K562 (cell line): ENCODE measurements at regions not wholly inside any gene's neighbourhood (a gene's known extent, or its start where the extent isn't known, plus 50 kb on each side); places are given as distances from the start of the nearest gene placed in this dataset.

ENCODE experiments used
- ATAC-seq: fragments of 200-7000 bp; cut with Tn5 transposase; 3 replicates; pipeline ENCODE4 v1.9.1; 2020; ENCODE audit warnings: moderate library complexity
- BruUV-seq: library from RNA; stranded (reverse); fragments of 400-500 nt; replicated peaks from 2 replicates; lab custom pipeline; 2021; lab: Mats Ljungman, UMichigan
- CTCF ChIA-PET: fragments of 300-600 bp; formaldehyde crosslinking; extraction: SDS; loops from one replicate; lab custom pipeline; 2021; ENCODE audit warnings: low intra/inter-chr PET ratio; lab: Yijun Ruan, JAX
- POLR2A ChIA-PET: fragments of 300-600, 350-650 bp; sonication (Branson Sonifier 250); formaldehyde crosslinking; extraction: SDS; loops from one replicate; lab custom pipeline; 2021; ENCODE audit warnings: antibody characterized with exemption, inconsistent platforms; lab: Yijun Ruan, JAX
- DNase-seq, 4 experiments: peaks; one replicate each; pipeline versions ENCODE4 v3.0.0 to v3.0.0-alpha.2; 2011 to 2018; ENCODE audit warnings: low spot score in 3 of 4, mixed read lengths in 3 of 4; ENCODE audit errors: extremely low read depth in 1 of 4
- FAIRE-seq: peaks from 2 replicates; lab custom pipeline; 2011; peaks lifted over from hg19 to GRCh38; lab: Jason Lieb, UNC
- H2AFZ ChIP-seq: 2 replicates; pipeline ENCODE4 v1.6.0; 2011; ENCODE audit warnings: low read depth, low read length, control low read depth, inconsistent platforms
- H3K27ac ChIP-seq: fragments of 200-600 bp; 3 replicates; pipeline ENCODE4 v1.8.0; 2011; ENCODE audit warnings: low read depth, mild to moderate bottlenecking, control low read depth, inconsistent platforms, low read length, moderate library complexity, mixed read lengths; ENCODE audit errors: extremely low read depth
- H3K27me3 ChIP-seq, 2 experiments: fragments of 300-600 bp in 1 of 2; 2 replicates in 1 of 2; 3 replicates in 1 of 2; pipeline versions ENCODE4 v1.6.0 to v1.8.0; 2011; ENCODE audit warnings: inconsistent platforms in 2 of 2, low read length in 2 of 2, mild to moderate bottlenecking in 1 of 2, mixed read lengths in 1 of 2, moderate library complexity in 1 of 2; ENCODE audit not compliant: control insufficient read depth in 2 of 2, insufficient read depth in 2 of 2
- H3K36me3 ChIP-seq: fragments of 300-600 bp; 3 replicates; pipeline ENCODE4 v1.8.0; 2011; ENCODE audit warnings: mild to moderate bottlenecking, low read length, inconsistent platforms; ENCODE audit not compliant: control insufficient read depth, insufficient read depth
- H3K4me1 ChIP-seq, 2 experiments: fragments of 200-600 bp in 1 of 2; replicated peaks in 1 of 2; 2 replicates in 1 of 2; 3 replicates in 1 of 2; pipeline versions ENCODE4 v1.5.1 to v1.8.0; 2011; ENCODE audit warnings: inconsistent platforms in 2 of 2, low read length in 2 of 2, mild to moderate bottlenecking in 1 of 2, mixed read lengths in 1 of 2, moderate library complexity in 1 of 2; ENCODE audit not compliant: control insufficient read depth in 2 of 2, insufficient read depth in 2 of 2
- H3K4me2 ChIP-seq: 2 replicates; pipeline ENCODE4 v1.6.1; 2011; ENCODE audit warnings: low read length, control low read depth, inconsistent platforms, mixed read lengths; ENCODE audit not compliant: insufficient read depth
- H3K4me3 ChIP-seq: fragments of 200-600 bp; sonication (generic), shearing (Covaris generic); 2 replicates; pipeline ENCODE4 v1.5.1; 2016; ENCODE audit warnings: control low read depth, inconsistent platforms
- H3K79me2 ChIP-seq: fragments of 200-600 bp; 3 replicates; pipeline ENCODE4 v1.8.0; 2011; ENCODE audit warnings: low read length, inconsistent platforms; ENCODE audit not compliant: control insufficient read depth, insufficient read depth
- H3K9ac ChIP-seq, 2 experiments: 2 replicates each; pipeline versions ENCODE4 v1.6.0 to v1.6.1; 2011; ENCODE audit warnings: low read depth in 2 of 2, low read length in 2 of 2, control low read depth in 1 of 2, inconsistent platforms in 1 of 2, mild to moderate bottlenecking in 1 of 2, mixed read lengths in 1 of 2; ENCODE audit not compliant: insufficient read depth in 1 of 2
- H3K9me1 ChIP-seq: one replicate; pipeline ENCODE4 v1.6.0; 2011; ENCODE audit warnings: inconsistent platforms, mild to moderate bottlenecking, low read length, moderate library complexity; ENCODE audit not compliant: control insufficient read depth, insufficient read depth
- H3K9me3 ChIP-seq: replicated peaks from 2 replicates; pipeline ENCODE4 v1.5.1; 2011; ENCODE audit warnings: low read depth, low read length, inconsistent platforms; ENCODE audit not compliant: control insufficient read depth, insufficient read depth
- H4K20me1 ChIP-seq: replicated peaks from 2 replicates; pipeline ENCODE4 v1.6.1; 2011; ENCODE audit warnings: low read length, inconsistent platforms, mixed read lengths; ENCODE audit not compliant: control insufficient read depth, insufficient read depth
- ADNP ChIP-seq: fragments of 200-800 bp; sonication (Bioruptor generic); IDR thresholded peaks from 2 replicates; pipeline ENCODE4 v1.6.1; 2016; ENCODE audit warnings: missing genetic modification characterization, missing compliant biosample characterization
- BCOR ChIP-seq: fragments of 450-650 bp; IDR thresholded peaks from 2 replicates; pipeline ENCODE4 v1.6.1; 2016
- CREB3 ChIP-seq: fragments of 450-650 bp; conservative IDR thresholded peaks from 2 replicates; pipeline ENCODE4 v1.6.1; 2016; ENCODE audit warnings: missing genetic modification characterization, low read depth, mild to moderate bottlenecking, missing compliant biosample characterization, moderate library complexity
- FOXA1 ChIP-seq: fragments of 450-650 bp; IDR thresholded peaks from 2 replicates; pipeline ENCODE4 v1.6.1; 2016; ENCODE audit warnings: mild to moderate bottlenecking, borderline replicate concordance
- KDM1A ChIP-seq, 2 experiments: fragments of 450-650 bp; IDR thresholded peaks; 2 replicates each; pipeline ENCODE4 v1.6.1; 2016; ENCODE audit warnings: mild to moderate bottlenecking in 2 of 2
- MCM7 ChIP-seq, 2 experiments: fragments of 450-650 bp; IDR thresholded peaks; 2 replicates each; pipeline ENCODE4 v1.6.1; 2016 to 2018
- MECOM ChIP-seq: fragments of 250-450 bp; sonication (Bioruptor Pico); IDR thresholded peaks from 2 replicates; pipeline ENCODE4 v1.8.0; 2022; ENCODE audit warnings: inconsistent platforms
- RBM22 ChIP-seq: fragments of 200-400 bp; formaldehyde crosslinking; IDR thresholded peaks from 2 replicates; pipeline ENCODE4 v1.6.1; 2018; ENCODE audit warnings: low read length, low read depth; ENCODE audit not compliant: poor library complexity, severe bottlenecking
- RBM25 ChIP-seq: fragments of 200-400 bp; formaldehyde crosslinking; IDR thresholded peaks from 2 replicates; pipeline ENCODE4 v1.6.1; 2018; ENCODE audit warnings: low read length, low read depth, moderate library complexity; ENCODE audit not compliant: severe bottlenecking
- SREBF1 ChIP-seq: fragments of 150-350 bp; IDR thresholded peaks from 2 replicates; pipeline ENCODE4 v1.6.1; 2014; ENCODE audit warnings: antibody characterized with exemption, low read depth, low read length, borderline replicate concordance
- SRSF1 ChIP-seq: fragments of 200-400 bp; formaldehyde crosslinking; IDR thresholded peaks from 2 replicates; pipeline ENCODE4 v1.6.1; 2017; ENCODE audit warnings: mild to moderate bottlenecking, low read depth, low read length, moderate library complexity
- ZFP36 ChIP-seq: fragments of 150-350 bp; IDR thresholded peaks from 2 replicates; pipeline ENCODE4 v1.6.1; 2018; ENCODE audit warnings: low read length, low read depth; ENCODE audit not compliant: partially characterized antibody
- ZNF740 ChIP-seq, 3 experiments: fragments of 200-800 bp in 1 of 3; sonication (Bioruptor generic) in 1 of 3; sonication (generic) in 1 of 3; formaldehyde crosslinking in 1 of 3; IDR thresholded peaks; 2 replicates each; pipeline versions ENCODE4 v1.6.1 to v1.8.0; 2016 to 2022; ENCODE audit warnings: mild to moderate bottlenecking in 2 of 3, missing compliant biosample characterization in 2 of 3, missing genetic modification characterization in 2 of 3, missing genetic modification reagents in 1 of 3
- WGBS: fragments of 100-300 bp; shearing (Covaris generic); methylation state at CpG from one replicate; pipeline ENCODE4 v1.1.6; 2016; ENCODE audit warnings: low coverage, mixed read lengths; ENCODE audit not compliant: insufficient coverage; ENCODE audit errors: missing lambda C conversion rate; 5-methylcytosine and 5-hydroxymethylcytosine counted together
- in situ Hi-C: fragments of 300-500 bp; cut with MboI; formaldehyde crosslinking; loops from 4 replicates; pipeline ENCODE4 v1.15.0; 2018; ENCODE audit warnings: inconsistent platforms, mixed read lengths
- intact Hi-C: fragments of 100-400 bp; cut with micrococcal nuclease; formaldehyde crosslinking; loops from 2 replicates; pipeline ENCODE4 v1.14.2; 2022

DNA sequence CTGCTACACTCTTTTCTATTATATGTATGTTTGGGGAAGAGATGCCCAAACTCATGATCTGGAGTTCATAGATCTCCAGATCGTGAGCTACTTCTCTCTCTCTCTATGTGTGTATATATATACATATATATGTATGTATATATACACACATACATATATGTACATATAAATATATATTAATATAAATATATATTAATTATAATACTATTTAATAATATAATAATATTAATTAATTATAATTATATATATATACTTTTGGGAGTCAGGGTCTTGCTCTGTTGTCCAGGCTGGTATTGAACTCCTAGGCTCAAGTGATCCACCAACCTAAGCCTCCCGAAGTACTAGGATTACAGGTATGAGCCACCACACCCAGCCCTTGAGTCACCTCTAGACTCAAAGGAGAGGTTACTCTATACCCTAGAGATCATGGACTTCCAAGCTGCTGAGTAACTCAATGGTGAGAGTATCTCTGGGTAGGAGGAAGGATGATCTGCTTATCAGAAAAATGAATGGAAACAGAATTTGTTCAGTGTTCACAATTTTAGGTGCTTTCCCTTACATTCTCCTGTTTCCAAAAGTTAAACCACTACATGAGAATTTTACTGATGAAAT lies 463.5 kb upstream of the TRIB2 start (continued):
- no peak for TF ChIP-seq RBM22
- TF ChIP-seq MECOM (CRISPR knock-in tag), result no peak
- TF ChIP-seq SREBF1, result no peak
- no peak for TF ChIP-seq MCM7 (IDR thresholded peaks at IDR 0.05)
- no peak for TF ChIP-seq FOXA1

DNA sequence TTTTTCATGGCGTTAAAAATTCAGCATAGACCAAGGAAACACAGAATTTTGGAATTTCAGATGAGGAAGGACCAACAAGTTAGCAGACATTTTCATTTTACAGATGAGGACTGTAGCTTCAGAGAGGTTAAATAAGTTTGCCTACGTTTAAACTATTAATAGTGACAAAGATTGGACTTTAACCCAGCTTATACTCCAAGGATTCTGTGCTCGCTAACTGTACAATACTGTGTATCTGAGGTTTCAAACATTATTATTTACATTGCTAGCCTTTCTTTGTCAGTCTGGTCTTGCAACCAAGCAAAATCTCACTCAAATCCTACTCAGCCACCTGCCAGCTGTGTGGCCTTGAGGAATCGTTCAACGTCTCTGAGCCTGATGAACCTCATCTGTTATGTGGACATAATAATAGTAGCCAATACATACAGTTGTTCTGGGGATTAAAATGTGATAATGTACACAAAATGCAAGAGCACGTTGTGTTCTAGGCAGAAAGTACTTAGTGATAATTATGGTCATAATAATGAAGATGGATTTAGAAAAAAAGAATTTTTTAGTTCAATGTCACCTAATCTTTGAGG lies 462.4 kb upstream of the TRIB2 start:
- Histone ChIP-seq H3K27me3 (no peaks in the 10 kb centered on the region), H3K9me1 (no peaks in the 10 kb centered on the region), H3K27ac (no peak overlapping the region), H3K4me3 (no peak overlapping the region), H3K4me1 (peaks cover 3 to 16% of the 10 kb centered on the region in 2 experiments; a peak in 4 of 5 replicates), H3K4me2 (no peak overlapping the region), H3K36me3 (no peaks in the 10 kb centered on the region), H3K9ac (no peak overlapping the region), H3K79me2 (no peaks in the 10 kb centered on the region), H4K20me1 (no peaks in the 10 kb centered on the region), H3K9me3 (no peaks in the 10 kb centered on the region), H2AFZ (peak overlapping the region; percentile 36; the same call in 1 of the 2 replicates)
- in situ Hi-C loops, result no loop called here
- DNase-seq (no peak), ATAC-seq (no peak; the same call in 2 of the 3 replicates), FAIRE-seq (no peak)
- intact Hi-C loops, result no loop called here
- TF ChIP-seq ZNF740 (CRISPR knock-in tag; IDR thresholded peaks at IDR 0.05), result no peak
- TF ChIP-seq ZNF740 (tag; IDR thresholded peaks at IDR 0.05), result no peak
- TF ChIP-seq ZFP36, result peak; percentile 68
- TF ChIP-seq BCOR, result peak; percentile 84
- TF ChIP-seq SRSF1, result no peak
- TF ChIP-seq ADNP, result peak; percentile 56; the same call in 1 of the 2 replicates
- TF ChIP-seq RBM25, result peak; percentile 79
- peak; percentile 26 to 70; a peak in 2 of 4 replicates for TF ChIP-seq KDM1A (IDR thresholded peaks at IDR 0.05)
- no peak for TF ChIP-seq CREB3 (tag)
- WGBS, result 73% methylated on average over 6 of the region's 6 CpGs
- ChIA-PET CTCF (no interaction called here), POLR2A (interaction anchor here (0.8 to 1.8 kb wide), 5 partner anchors 7 to 462 kb away, joined by 3 to 5 read pairs (median 4); partner anchors contain the start of gene TRIB2)
- BruUV-seq, result no TSS peak
